DMS153 treated with DMSO at 0.1 percent for 48 hours (cell line): ENCODE measurements at regions not wholly inside any gene's neighbourhood (a gene's known extent, or its start where the extent isn't known, plus 50 kb on each side); places are given as distances from the start of the nearest gene placed in this dataset.

ENCODE experiments used
- DNase-seq: peaks from one replicate; lab custom pipeline; 2025; ENCODE audit not compliant: unreplicated experiment; lab: John Stamatoyannopoulos, UW

GRCh38 chr22:27540656-27541396 is 260.7 kb downstream of the MN1 start:
- DNase-seq = no peak

GRCh38 chr22:27541836-27542235 is 259.7 kb downstream of the MN1 start:
- DNase-seq = peak; percentile 28

GRCh38 chr22:27542602-27543001 is 259.0 kb downstream of the MN1 start:
- peak; percentile 25 for DNase-seq

GRCh38 chr22:27543460-27543859 is 258.1 kb downstream of the MN1 start:
- DNase-seq = no peak

GRCh38 chr22:27545085-27545484 is 256.5 kb downstream of the MN1 start:
- DNase-seq = no peak

- no peak for DNase-seq
Measured at GRCh38 chr22:27546157-27546935, 255.2 kb downstream of the MN1 start.

- no peak for DNase-seq
Measured at GRCh38 chr22:27551402-27551801, 250.2 kb downstream of the MN1 start.

- no peak for DNase-seq
Measured at GRCh38 chr22:27552176-27552575, 249.4 kb downstream of the MN1 start.

GRCh38 chr22:27552863-27553262 is 248.7 kb downstream of the MN1 start:
- no peak for DNase-seq

- DNase-seq = peak; percentile 4
Measured at GRCh38 chr22:27554106-27554811, 247.3 kb downstream of the MN1 start.

GRCh38 chr22:27554841-27555456 is 246.6 kb downstream of the MN1 start:
- no peak for DNase-seq

GRCh38 chr22:27556371-27556770 is 245.2 kb downstream of the MN1 start:
- DNase-seq = no peak

- no peak for DNase-seq
Measured at GRCh38 chr22:27557286-27558008, 244.1 kb downstream of the MN1 start.

GRCh38 chr22:27558658-27559371 is 242.7 kb downstream of the MN1 start:
- no peak for DNase-seq

- DNase-seq = no peak
Measured at GRCh38 chr22:27560781-27561180, 240.8 kb downstream of the MN1 start.

GRCh38 chr22:27561286-27561904 is 240.2 kb downstream of the MN1 start:
- DNase-seq = no peak

- DNase-seq = no peak
Measured at GRCh38 chr22:27564806-27565205, 236.8 kb downstream of the MN1 start.

GRCh38 chr22:27566602-27567001 is 235.0 kb downstream of the MN1 start:
- DNase-seq = no peak

- DNase-seq = no peak
Measured at GRCh38 chr22:27568265-27568664, 233.3 kb downstream of the MN1 start.
